GM18517 (cell line): ENCODE measurements at regions not wholly inside any gene's neighbourhood (a gene's known extent, or its start where the extent isn't known, plus 50 kb on each side); places are given as distances from the start of the nearest gene placed in this dataset.
"Not testable (repeated sequence)": the region's sequence is repeated elsewhere in the genome, so short reads cannot be mapped to it uniquely, and the experiment has no call there.

Source experiments
- ATAC-seq: cut with Tn5 transposase; IDR thresholded peaks from one replicate; pipeline ENCODE4 v1.9.1; 2021; ENCODE audit warnings: mild to moderate bottlenecking, moderate library complexity; ENCODE audit not compliant: unreplicated experiment

DNA sequence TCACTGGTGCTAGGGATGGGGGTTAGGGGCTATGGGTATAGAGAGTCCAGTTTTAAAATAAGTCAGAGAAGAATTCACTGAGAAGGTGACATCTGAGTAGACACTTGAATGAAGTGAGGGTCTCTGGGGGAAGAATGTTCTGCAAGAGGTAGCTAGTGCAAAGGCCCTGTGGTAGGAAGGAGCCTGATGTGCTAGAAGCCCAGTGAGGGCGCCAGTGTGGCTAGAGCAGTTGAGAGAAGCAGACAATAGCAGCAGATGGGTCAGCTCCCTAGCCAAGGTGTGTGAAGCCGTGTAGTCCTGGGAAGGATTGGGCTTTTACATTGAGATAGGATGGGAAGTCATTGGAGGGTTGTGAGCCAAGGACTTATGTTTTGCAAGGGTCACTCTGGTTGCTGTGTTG is 105.8 kb upstream of the PELI1 start:
- ATAC-seq, result no peak

GRCh38 chr2:64250751-64251423 is 106.7 kb upstream of the PELI1 start:
- ATAC-seq, result no peak

DNA sequence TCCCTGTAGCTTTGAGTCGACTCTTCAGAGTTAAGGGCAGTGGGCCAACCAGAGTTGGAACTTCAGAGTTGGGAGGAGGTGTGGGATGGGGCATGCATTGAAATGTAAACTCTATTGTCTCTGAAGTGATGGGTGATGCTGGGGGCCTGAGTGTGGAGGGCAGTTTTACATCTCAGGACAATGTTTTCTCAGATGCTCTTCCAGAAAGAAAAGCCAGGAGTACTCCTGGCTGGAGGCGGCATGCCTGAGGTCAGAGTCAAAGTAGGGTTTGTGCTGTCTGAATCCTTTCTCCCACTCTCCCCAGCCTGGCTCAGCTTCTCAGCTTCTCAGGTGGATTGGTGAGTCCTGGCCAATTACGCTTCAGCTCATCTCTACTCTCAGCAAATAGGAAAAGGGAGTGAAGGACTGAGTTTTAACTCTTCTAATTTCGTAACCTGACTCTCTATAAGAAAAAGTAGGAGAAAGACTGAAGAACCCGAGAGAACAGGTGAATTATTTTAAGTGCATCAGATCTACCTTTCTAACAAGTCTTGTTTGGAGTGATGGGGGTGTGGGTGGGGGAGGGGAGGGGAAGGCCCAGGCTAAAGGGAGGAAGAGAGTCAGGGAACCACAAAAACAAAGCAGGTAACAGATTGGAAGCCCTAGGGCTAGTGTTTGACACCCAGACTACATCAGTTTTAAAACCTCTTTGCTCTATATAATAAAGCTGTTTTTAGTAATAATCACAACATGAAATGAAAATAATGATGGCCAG is 107.5 kb upstream of the PELI1 start:
- ATAC-seq, result no peak

DNA sequence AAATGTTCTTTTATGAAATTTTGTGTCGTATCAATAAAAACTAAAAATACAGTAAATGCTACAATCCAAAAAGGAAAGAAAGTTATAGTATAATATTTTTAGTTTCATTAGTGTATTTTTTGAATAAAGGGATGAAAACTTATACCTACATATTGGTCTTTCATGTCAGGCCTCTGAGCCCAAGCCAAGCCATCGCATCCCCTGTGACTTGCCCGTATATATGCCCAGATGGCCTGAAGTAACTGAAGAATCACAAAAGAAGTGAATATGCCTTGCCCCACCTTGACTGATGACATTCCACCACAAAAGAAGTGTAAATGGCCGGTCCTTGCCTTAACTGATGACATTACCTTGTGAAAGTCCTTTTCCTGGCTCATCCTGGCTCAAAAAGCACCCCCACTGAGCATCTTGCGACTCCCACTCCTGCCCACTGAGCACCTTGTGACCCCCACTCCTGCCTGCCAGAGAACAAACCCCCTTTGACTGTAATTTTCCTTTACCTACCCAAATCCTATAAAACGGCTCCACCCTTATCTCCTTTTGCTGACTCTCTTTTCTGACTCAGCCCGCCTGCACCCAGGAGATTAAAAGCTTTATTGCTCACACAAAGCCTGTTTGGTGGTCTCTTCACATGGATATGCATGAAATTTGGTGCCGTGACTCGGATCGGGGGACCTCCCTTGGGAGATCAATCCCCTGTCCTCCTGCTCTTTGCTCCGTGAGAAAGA is 108.2 kb upstream of the PELI1 start:
- ATAC-seq, result not testable (repeated sequence)

DNA sequence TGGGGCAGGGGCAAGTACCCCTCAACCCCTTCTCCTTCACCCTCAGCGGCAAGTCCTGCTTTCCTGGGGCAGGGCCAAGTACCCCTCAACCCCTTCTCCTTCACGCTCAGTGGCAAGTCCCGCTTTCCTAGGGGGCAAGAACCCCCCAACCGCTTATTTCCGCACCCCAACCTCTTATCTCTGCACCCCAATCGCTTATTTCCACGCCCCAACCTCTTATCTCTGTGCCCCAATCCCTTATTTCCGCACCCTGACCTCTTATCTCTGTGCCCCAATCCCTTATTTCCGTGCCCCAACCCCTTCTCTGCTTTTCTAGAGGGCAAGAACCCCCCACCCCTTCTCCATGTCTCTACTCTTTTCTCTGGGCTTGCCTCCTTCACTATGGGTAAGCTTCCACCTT is 109.2 kb upstream of the PELI1 start:
- ATAC-seq, result not testable (repeated sequence)

GRCh38 chr2:64258566-64258965 is 114.3 kb upstream of the PELI1 start:
- ATAC-seq, result no peak

DNA sequence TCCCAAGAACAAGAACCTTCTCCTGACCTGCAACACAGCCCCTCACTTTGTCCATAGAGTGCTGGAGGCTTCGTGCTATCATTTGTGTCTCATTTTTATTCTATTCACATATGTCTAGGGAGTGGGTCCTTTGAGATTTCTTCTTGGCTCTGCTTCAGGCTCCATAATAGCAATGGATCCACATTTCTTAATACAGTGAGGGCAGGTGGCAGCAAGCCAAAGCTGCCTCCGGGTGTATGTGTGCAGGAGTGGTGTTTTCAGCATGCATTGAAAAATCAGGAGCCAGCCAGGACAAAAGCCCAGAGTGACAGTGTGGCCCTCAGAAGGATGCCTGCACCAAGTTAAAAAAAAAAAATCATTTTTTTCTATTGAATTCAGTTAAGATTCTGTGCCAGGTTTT is 115.1 kb upstream of the PELI1 start:
- ATAC-seq, result no peak

- ATAC-seq, result no peak
Measured at GRCh38 chr2:64260093-64260803, 116.0 kb upstream of the PELI1 start.

- peak; percentile 97 for ATAC-seq
Measured at GRCh38 chr2:64260817-64261216, 116.6 kb upstream of the PELI1 start.

- ATAC-seq, result no peak
Measured at GRCh38 chr2:64262071-64262470, 117.9 kb upstream of the PELI1 start.

GRCh38 chr2:64262816-64263215 is 118.6 kb upstream of the PELI1 start:
- ATAC-seq, result no peak

- ATAC-seq, result no peak
Measured at GRCh38 chr2:64263315-64263714, 119.1 kb upstream of the PELI1 start.

DNA sequence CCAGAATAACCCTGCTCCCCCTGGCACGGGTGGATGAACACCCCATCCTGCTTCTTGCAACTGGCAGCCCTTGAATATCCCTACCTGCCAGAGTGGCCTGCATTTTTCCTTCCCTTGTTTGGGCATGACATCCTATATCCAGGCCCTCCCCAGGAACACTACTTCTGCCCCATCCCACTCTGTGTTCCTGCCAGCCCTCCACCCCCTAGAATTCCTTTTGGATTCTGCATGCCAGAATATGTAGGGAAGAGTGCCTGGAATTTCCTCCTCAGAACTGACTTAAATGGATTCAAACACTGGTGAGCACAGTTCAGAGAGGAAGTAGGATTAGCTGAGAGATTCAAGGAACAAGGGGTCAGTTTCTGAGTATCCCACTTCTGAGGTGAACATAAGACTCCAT is 123.5 kb upstream of the PELI1 start:
- ATAC-seq, result no peak

DNA sequence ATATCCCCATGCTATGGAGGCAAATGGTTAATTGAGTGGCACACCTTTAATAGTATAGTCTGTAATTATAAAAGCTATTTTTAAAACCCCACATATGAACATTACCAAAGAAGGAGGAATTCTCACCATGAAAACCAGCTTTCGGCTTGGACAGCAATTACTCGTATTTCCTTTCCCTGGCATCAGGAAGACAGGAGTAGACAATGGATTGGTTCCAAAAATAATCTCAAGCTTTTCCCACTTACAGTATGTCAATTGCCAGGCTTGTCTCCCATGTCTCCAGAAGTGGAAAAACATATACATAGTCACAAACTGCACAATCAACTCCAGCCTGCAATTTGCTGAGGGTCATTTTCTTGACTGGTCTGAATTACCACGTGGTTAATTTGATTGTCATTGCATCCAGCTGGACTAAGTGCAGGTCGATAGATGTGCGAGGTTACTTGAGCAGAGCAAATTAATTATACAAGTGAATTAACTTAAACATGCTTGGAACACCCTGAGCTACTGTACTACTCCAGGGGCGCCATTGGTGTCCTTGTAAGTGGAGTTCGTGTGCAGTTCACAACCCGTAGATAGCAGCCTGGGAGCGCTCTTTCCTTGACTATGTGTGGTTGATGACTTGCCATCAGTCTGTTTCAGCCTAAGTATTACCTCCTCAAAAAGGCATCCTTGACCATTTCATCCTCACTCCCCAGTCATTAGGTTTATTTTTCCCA is 124.3 kb upstream of the PELI1 start:
- ATAC-seq, result no peak

GRCh38 chr2:64273524-64274398 is 129.5 kb upstream of the PELI1 start:
- ATAC-seq, result no peak

DNA sequence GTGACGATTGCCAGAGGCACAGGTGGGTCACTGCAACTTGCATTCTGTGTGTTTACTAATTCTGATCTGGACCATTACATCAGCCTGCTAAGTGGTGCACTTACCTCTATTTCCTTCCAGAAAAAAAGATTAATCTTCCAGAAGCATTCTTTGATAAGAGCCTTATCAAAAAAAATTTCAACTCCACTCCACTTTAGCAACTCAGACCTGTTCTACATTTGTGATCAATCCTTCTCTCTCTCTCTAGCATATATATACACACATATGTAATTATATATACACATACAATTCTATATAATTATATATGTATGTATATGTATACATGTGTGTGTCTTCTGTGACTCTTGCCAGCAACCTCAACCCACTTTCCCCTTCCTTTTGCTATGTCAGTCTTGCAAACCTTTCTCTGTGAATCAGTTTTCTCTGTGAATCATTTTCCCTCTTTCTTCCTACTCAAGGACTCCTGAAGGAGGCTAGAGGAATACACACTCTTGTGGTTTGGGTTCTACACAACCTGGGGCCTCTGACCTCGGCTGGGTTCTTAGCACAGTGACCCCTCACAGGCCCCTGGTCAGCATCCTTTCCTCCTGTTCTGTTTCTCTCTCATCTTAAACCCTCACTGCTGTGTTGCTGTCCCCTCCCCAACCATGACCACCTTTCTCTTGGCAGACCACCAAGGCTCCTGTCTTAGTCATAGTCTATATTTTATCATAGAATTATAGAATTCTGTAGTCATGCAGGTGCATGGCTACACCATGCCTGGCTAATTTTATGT is 130.4 kb upstream of the PELI1 start:
- ATAC-seq, result no peak

GRCh38 chr2:64275174-64275466 is 130.9 kb upstream of the PELI1 start:
- ATAC-seq, result no peak

- no peak for ATAC-seq
Measured at GRCh38 chr2:64276417-64277095, 132.3 kb upstream of the PELI1 start.
